ENCODE measurements at regions not wholly inside any gene's neighbourhood (a gene's known extent, or its start where the extent isn't known, plus 50 kb on each side); places are given as distances from the start of the nearest gene placed in this dataset.

DNA sequence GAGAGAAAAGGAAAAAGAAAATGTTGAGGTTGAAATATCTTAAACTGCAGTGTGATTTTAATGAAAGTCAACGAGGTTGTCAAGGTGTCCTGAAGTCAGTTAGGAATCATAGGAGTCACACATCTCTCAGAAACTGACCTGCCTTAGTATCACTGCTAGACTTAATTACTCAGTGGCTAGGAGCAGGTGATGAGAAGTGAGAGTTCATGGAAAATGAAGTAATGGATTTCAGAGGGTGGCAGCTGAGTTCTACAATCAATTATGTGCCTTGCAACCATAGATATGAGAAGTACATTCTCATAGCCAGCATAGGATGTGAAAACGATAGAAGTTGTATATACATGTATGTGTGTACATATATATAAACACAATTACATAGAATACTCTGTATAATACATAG lies 1269.7 kb downstream of the FSTL5 start:
- Histone ChIP-seq H3K36me3 (ENCODE audit: low read depth) (no peaks in the 10 kb centered on the region), H3K9me3 (no peaks in the 10 kb centered on the region), H3K4me3 (no peak overlapping the region), H3K4me1 (ENCODE audit: low read depth) (no peaks in the 10 kb centered on the region)
- intact Hi-C loops (cut with DNase I, micrococcal nuclease): no loop called here
- DNase-seq: no peak
- no peak for ATAC-seq
- TF ChIP-seq, protein P1, sequence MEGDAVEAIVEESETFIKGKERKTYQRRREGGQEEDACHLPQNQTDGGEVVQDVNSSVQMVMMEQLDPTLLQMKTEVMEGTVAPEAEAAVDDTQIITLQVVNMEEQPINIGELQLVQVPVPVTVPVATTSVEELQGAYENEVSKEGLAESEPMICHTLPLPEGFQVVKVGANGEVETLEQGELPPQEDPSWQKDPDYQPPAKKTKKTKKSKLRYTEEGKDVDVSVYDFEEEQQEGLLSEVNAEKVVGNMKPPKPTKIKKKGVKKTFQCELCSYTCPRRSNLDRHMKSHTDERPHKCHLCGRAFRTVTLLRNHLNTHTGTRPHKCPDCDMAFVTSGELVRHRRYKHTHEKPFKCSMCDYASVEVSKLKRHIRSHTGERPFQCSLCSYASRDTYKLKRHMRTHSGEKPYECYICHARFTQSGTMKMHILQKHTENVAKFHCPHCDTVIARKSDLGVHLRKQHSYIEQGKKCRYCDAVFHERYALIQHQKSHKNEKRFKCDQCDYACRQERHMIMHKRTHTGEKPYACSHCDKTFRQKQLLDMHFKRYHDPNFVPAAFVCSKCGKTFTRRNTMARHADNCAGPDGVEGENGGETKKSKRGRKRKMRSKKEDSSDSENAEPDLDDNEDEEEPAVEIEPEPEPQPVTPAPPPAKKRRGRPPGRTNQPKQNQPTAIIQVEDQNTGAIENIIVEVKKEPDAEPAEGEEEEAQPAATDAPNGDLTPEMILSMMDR (IDR thresholded peaks at IDR 0.05): no peak

DNA sequence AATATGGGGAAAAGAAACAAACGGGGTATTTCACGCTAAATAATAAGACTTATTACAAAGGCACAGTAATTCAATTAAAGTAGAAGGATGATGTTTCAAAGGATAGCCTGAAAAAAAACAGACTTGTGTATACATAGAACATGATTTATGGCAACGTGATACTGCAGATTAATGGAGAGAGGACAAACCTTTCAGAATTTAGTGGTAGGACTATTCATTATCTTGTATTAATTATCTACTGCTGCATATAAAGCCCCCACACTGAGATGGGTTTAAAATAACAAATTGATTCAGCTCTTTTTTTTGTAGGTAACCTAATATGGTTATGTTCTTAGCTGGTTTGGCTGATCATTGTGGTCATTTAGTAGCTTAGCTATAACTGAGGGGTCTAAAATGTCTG lies 1269.0 kb downstream of the FSTL5 start:
- no peak overlapping the region for H3K4me3 ChIP-seq
- no peaks in the 10 kb centered on the region for H3K9me3 ChIP-seq
- intact Hi-C loops (cut with DNase I, micrococcal nuclease): no loop called here

DNA sequence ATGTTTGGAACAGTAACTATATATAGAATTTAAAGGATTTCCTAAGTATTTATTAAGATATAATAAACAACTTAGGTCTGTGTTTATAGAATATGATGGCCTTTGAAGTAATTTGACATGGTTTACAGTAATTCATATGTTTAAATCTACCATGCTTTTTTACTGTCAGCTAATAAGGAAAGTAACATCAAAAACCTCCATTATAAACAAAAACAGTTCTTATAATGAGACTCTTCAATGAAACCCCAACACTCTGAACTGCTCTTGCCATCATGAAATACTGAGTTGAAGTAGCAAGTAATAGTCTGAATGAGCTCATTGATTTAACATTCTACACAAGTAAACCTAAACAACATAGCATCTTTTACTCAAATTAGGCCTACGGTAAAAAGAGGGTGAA lies 1236.5 kb downstream of the FSTL5 start:
- H3K36me3 ChIP-seq (ENCODE audit: low read depth): no peaks in the 10 kb centered on the region
- intact Hi-C loops (cut with DNase I, micrococcal nuclease): no loop called here
- no peaks in the 10 kb centered on the region for H3K4me1 ChIP-seq (ENCODE audit: low read depth)
- DNase-seq (no peak), ATAC-seq (no peak)
- H3K9me3 ChIP-seq: no peaks in the 10 kb centered on the region
- H3K4me3 ChIP-seq: no peak overlapping the region
- TF ChIP-seq, protein P1 (IDR thresholded peaks at IDR 0.05): no peak

More for the DNA sequence above, 1269.0 kb downstream of the FSTL5 start:
- no peaks in the 10 kb centered on the region for H3K36me3 ChIP-seq (ENCODE audit: low read depth)
- DNase-seq (no peak), ATAC-seq (no peak)
- no peaks in the 10 kb centered on the region for H3K4me1 ChIP-seq (ENCODE audit: low read depth)
- TF ChIP-seq, protein P1 (IDR thresholded peaks at IDR 0.05): no peak

DNA sequence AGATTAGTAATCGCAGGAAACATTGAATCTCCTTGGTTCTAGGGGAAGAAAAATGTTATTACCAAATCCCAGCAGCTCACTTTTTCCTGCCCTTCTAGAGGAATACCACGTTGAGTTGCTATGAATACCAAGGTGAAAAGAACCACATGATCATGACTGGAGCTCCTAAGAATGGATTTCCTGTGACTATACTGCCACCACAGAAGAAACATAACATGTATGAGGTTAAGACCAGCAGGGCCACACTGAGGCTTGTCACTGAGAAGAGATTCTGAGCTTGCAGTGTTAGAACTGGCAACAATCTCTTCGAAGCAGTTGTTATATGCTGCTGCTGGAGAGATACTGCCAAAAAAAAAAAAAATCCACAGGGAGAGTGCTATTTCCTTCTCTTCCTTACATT lies 1235.3 kb downstream of the FSTL5 start:
- no peaks in the 10 kb centered on the region for H3K4me1 ChIP-seq (ENCODE audit: low read depth)
- no peaks in the 10 kb centered on the region for H3K36me3 ChIP-seq (ENCODE audit: low read depth)
- H3K4me3 ChIP-seq: no peak overlapping the region
- TF ChIP-seq, protein P1 (IDR thresholded peaks at IDR 0.05): no peak
- DNase-seq (no peak), ATAC-seq (no peak)
- no peaks in the 10 kb centered on the region for H3K9me3 ChIP-seq
- intact Hi-C loops (cut with DNase I, micrococcal nuclease): no loop called here

DNA sequence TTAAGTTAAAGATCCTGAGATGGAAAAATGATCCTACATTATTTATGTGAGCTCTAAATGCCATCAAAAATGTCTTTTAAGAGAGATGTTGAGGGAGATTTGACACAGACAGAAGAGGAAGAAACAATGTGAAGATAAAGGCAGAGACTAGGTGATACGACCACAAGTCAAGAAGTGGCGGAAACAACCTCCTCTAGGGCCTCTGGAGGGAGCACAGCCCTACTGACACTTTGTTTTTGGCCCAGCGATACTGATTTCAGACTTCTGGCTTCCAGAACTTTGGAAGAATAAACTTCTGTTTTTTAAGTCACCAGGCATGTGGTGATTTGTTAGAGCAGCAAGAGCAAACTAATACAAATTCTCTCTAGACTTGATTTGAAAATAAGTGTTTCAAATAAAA lies 1216.1 kb downstream of the FSTL5 start:
- ATAC-seq (no peak), DNase-seq (no peak)
- Histone ChIP-seq H3K36me3 (ENCODE audit: low read depth) (no peaks in the 10 kb centered on the region), H3K9me3 (no peaks in the 10 kb centered on the region), H3K4me1 (ENCODE audit: low read depth) (no peaks in the 10 kb centered on the region), H3K4me3 (no peak overlapping the region)
- intact Hi-C loops (cut with DNase I, micrococcal nuclease): no loop called here
- TF ChIP-seq, protein P1 (IDR thresholded peaks at IDR 0.05): no peak

DNA sequence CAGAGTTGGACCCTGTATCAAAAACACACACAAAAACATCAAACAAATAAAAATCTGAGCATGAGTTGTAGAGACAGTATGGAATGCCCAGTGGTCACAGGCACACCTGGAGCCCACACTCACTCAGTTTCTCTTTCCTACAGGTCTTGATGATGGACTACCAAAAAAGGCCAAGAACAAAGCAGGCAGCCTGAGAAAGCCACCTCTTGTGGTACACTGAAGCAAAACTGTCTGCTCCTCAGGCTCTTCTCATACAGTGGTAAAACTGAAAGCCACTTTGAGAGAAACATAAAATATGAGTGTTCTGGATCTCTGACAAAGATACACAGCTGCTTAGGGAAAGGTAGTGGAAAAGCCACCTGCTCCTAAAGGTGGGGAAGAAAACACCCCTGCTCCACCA lies 1206.9 kb downstream of the FSTL5 start:
- intact Hi-C loops (cut with DNase I, micrococcal nuclease): no loop called here
- no peaks in the 10 kb centered on the region for H3K36me3 ChIP-seq (ENCODE audit: low read depth)
- TF ChIP-seq, protein P1 (IDR thresholded peaks at IDR 0.05): no peak
- no peak for ATAC-seq
- no peaks in the 10 kb centered on the region for H3K4me1 ChIP-seq (ENCODE audit: low read depth)
- no peak for DNase-seq
- H3K9me3 ChIP-seq: no peaks in the 10 kb centered on the region
- H3K4me3 ChIP-seq: no peak overlapping the region

Measured in mucosa of descending colon (tissue), 3 donors.